K562 (cell line): ENCODE measurements at regions not wholly inside any gene's neighbourhood (a gene's known extent, or its start where the extent isn't known, plus 50 kb on each side); places are given as distances from the start of the nearest gene placed in this dataset.

ENCODE experiments used
- ARID2 ChIP-seq: fragments of 450-650 bp; IDR thresholded peaks from 2 replicates; pipeline ENCODE4 v1.6.1; 2017; ENCODE audit warnings: antibody characterized with exemption, mild to moderate bottlenecking
- EHMT2 ChIP-seq: fragments of 450-650 bp; IDR thresholded peaks from 2 replicates; pipeline ENCODE4 v1.6.1; 2018; ENCODE audit warnings: antibody characterized with exemption
- POLR2AphosphoS5 ChIP-seq: IDR thresholded peaks from 2 replicates; pipeline ENCODE4 v1.6.1; 2011; ENCODE audit warnings: mild to moderate bottlenecking, low read depth, low read length, moderate library complexity; ENCODE audit not compliant: control insufficient read depth, insufficient read depth

GRCh38 chr12:127542391-127542790 lies 724.6 kb upstream of the TMEM132C start:
- no peak for TF ChIP-seq ARID2
- TF ChIP-seq EHMT2 = no peak
- no peak for TF ChIP-seq POLR2AphosphoS5
